LNCaP clone FGC (cell line): ENCODE measurements at regions not wholly inside any gene's neighbourhood (a gene's known extent, or its start where the extent isn't known, plus 50 kb on each side); places are given as distances from the start of the nearest gene placed in this dataset.
"Not testable (repeated sequence)": the region's sequence is repeated elsewhere in the genome, so short reads cannot be mapped to it uniquely, and the experiment has no call there.

ENCODE experiments used
- DNase-seq: peaks from one replicate; pipeline ENCODE4 v3.0.0-alpha.2; 2011; ENCODE audit warnings: low read depth
- H3K4me3 ChIP-seq: 2 replicates; pipeline ENCODE4 v1.5.1; 2011; ENCODE audit warnings: mild to moderate bottlenecking, low read depth, low read length, control low read depth
- CTCF ChIP-seq: IDR thresholded peaks from 2 replicates; pipeline ENCODE4 v1.5.1; 2012; ENCODE audit warnings: mild to moderate bottlenecking; ENCODE audit not compliant: control insufficient read depth, insufficient read depth; ENCODE audit errors: extremely low read depth

DNA sequence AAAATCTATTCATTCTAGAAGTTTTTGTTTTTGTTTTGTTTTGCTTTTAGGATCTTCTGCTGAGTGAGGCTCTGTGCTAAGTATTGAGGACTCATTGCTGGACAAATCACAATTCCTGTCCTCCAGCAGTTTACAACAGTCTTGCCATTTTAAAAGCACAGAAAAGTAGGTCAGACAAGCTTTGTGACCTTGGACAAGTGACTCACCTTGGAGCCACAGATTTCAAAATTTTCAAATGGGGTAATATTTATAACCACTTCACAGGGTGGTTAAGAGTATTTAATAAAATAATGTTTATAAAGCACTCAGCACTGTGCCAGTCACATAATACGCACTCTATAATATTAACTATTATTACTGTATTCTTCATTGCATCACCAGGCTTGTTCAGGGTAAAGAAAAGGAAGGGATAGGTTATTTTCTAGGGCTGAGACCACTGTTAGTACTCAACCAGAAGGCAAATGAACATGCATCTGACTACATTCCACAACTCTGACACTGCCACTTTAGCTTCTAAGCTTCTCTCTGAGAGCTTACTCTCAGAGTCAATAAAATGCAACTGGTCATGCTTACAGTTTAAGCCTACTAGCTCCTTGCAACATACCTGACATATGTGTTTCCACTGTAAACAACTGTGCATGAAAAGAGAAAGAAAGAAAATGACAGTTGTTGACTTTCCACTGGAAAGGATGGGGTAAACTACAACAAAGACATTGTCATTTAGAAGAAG lies 63.2 kb upstream of the FIBIN start:
- DNase-seq, result no peak
- no peak overlapping the region for H3K4me3 ChIP-seq
- TF ChIP-seq CTCF, result no peak

- DNase-seq, result no peak
- H3K4me3 ChIP-seq, result no peak overlapping the region
- no peak for TF ChIP-seq CTCF
Measured at GRCh38 chr11:26931248-26931631, 62.7 kb upstream of the FIBIN start.

DNA sequence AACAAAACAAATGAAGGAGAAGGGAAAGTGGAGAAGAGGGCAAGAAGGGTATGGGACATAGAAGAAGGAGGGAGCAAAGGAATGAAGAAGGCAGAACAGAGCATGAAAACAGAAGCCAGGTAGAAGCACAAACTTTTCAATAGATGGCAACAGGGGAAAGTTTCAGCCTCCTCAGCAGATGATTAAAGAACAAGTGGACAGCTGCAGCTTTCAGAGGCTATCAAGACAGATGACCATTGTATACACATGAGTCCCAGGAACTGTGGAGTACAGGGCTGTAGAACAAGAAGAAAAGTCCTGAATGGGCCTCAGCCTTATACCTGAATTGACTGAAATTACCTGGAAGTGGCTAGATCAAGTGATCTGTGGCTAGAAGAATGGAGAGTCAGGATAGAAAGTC lies 62.0 kb upstream of the FIBIN start:
- DNase-seq, result no peak
- H3K4me3 ChIP-seq, result no peak overlapping the region
- no peak for TF ChIP-seq CTCF

GRCh38 chr11:26936109-26936508 lies 57.8 kb upstream of the FIBIN start:
- no peak for TF ChIP-seq CTCF
- no peak overlapping the region for H3K4me3 ChIP-seq
- no peak for DNase-seq

- no peak for DNase-seq
- no peak overlapping the region for H3K4me3 ChIP-seq
- TF ChIP-seq CTCF, result no peak
Measured at GRCh38 chr11:26937386-26937785, 56.5 kb upstream of the FIBIN start.

- not testable (repeated sequence) for DNase-seq, H3K4me3 ChIP-seq
Measured at GRCh38 chr11:26940501-26940900, 53.4 kb upstream of the FIBIN start.

DNA sequence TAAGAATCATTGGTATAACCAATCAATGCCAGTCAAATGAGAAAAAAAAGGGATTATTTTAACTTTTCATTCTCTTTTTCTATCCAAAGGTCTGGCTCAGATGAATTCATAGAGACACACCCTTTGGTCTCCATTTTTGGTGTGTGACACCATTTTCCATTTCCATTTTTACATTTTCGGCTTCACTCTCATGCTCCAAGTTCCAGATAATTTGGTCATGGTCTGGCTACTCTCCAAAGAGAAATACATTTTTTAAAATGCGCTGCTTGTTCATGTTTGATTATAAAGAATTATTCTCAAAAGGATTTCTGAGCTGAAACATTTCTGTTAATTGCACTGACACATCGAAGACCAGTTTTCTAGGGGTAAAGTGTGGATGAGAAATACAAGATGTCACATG lies 51.6 kb upstream of the FIBIN start:
- TF ChIP-seq CTCF, result no peak
- no peak for DNase-seq
- H3K4me3 ChIP-seq, result no peak overlapping the region
